Lower leg skin (tissue), 3 donors: ENCODE measurements at regions not wholly inside any gene's neighbourhood (a gene's known extent, or its start where the extent isn't known, plus 50 kb on each side); places are given as distances from the start of the nearest gene placed in this dataset.

ENCODE experiments used
- POLR2A ChIP-seq, 2 donors: fragments of 450-650 bp; IDR thresholded peaks; one replicate each; pipeline ENCODE4 v1.6.1; 2016 to 2017; ENCODE audit warnings: antibody characterized with exemption in 2 of 2, mild to moderate bottlenecking in 1 of 2, moderate library complexity in 1 of 2
- TF ChIP-seq, protein P1 (sequence below), 3 donors: fragments of 450-650 bp; IDR thresholded peaks; one replicate each; pipeline ENCODE4 v1.5.1; 2016; ENCODE audit warnings: antibody characterized with exemption in 3 of 3, mild to moderate bottlenecking in 3 of 3, moderate library complexity in 2 of 3

DNA sequence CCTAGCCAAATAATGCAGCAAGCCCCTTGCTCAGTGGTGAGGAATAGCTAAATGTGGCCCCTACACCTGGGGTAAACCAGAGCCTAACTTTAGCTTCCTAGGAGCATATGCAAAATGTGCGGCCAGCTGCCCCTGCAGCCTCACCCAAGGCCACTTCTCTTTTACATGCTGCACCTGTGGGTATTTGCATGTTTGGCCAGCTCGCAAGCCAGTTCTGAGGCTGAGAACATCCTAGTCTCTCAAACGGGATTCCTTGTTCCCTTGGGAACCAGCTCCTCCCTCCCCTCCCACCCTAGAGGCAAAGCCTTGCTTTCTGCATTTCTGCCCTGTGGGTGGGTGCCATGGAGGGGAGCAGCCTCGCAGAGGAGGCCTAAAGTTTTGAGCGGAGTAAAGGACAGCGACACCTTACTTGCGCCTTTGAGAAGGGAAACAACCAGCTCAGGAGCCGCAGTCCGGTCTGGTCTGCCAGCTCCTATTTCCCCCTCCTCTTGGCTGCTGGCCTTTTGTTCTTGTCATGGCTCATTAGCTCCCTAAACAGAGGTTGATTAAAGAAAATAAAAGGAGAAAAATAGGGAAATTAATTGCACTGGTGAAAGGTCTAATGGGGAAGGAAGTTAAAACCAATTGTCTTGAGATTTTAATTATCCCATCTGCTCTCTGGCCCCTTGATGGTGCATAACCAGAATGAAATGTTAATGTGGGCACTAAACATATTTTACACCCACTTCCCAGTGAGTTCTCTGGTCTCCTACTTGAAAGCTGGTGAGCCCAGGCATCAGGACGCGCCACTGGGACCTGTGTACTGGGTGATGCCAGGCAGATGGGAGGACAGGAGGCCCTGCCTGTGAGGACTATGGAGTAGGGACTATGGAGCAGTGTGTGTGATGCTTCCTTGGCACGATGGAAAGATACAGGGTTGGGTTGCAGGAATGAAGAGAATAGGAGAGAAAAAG, 68.7 kb downstream of the TEX35 start:
- TF ChIP-seq, protein P1, sequence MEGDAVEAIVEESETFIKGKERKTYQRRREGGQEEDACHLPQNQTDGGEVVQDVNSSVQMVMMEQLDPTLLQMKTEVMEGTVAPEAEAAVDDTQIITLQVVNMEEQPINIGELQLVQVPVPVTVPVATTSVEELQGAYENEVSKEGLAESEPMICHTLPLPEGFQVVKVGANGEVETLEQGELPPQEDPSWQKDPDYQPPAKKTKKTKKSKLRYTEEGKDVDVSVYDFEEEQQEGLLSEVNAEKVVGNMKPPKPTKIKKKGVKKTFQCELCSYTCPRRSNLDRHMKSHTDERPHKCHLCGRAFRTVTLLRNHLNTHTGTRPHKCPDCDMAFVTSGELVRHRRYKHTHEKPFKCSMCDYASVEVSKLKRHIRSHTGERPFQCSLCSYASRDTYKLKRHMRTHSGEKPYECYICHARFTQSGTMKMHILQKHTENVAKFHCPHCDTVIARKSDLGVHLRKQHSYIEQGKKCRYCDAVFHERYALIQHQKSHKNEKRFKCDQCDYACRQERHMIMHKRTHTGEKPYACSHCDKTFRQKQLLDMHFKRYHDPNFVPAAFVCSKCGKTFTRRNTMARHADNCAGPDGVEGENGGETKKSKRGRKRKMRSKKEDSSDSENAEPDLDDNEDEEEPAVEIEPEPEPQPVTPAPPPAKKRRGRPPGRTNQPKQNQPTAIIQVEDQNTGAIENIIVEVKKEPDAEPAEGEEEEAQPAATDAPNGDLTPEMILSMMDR (IDR thresholded peaks at IDR 0.05): no peak
- TF ChIP-seq POLR2A (IDR thresholded peaks at IDR 0.05): no peak
